ENCODE measurements at regions not wholly inside any gene's neighbourhood (a gene's known extent, or its start where the extent isn't known, plus 50 kb on each side); places are given as distances from the start of the nearest gene placed in this dataset.
"Not testable (repeated sequence)": the region's sequence is repeated elsewhere in the genome, so short reads cannot be mapped to it uniquely, and the experiment has no call there.

DNA sequence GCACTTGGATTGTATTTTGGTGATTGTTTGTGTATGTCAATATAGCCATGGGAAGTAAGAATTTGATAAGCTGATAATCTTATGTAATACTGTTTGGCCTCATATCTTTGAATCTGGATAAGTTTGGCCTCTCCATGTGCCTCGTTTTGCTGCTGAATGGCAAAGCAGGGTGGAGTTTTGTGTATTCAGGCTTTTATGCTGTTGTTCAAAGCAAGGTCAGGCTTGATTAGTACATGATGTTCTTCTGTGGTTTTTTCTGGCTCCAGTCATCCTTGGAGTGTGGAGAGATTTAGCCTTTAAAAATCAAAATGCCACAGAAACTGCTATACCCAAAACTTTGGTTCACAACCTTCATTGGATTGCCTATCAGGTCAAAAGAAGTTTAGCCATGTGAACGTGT lies 728.9 kb upstream of the GJE1 start:
- H3K9me3 ChIP-seq: peaks cover 6% of the 10 kb centered on the region; the same call in 1 of the 2 replicates
- H3K36me3 ChIP-seq: no peaks in the 10 kb centered on the region
- H3K4me3 ChIP-seq: no peak overlapping the region
- H3K27me3 ChIP-seq: no peaks in the 10 kb centered on the region
- no peak for DNase-seq

DNA sequence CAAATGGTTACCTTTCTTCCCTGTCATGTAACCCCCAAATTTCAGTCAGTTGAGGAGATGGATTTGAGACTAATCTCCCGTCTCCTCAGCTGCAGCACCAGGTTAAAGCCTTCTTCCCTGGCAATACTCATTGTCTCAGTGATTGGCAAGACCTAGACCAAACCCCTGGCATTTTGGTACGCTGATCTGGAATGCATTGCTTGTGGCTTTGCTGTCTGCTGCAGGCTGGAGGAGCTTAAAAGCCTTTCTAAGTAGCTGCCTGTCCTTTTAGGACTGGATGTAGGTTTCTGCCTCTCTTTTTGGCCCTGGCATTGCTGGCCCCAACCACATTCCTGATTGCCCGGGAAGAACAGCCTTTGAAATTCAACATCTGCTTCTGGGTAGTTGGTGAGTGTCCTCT lies 729.6 kb upstream of the GJE1 start:
- DNase-seq: no peak
- Histone ChIP-seq H3K36me3 (no peaks in the 10 kb centered on the region), H3K4me3 (no peak overlapping the region), H3K27me3 (no peaks in the 10 kb centered on the region), H3K9me3 (0 out of 2 replicates have a peak, but pooled peaks cover 3% of the 10 kb centered on the region)

DNA sequence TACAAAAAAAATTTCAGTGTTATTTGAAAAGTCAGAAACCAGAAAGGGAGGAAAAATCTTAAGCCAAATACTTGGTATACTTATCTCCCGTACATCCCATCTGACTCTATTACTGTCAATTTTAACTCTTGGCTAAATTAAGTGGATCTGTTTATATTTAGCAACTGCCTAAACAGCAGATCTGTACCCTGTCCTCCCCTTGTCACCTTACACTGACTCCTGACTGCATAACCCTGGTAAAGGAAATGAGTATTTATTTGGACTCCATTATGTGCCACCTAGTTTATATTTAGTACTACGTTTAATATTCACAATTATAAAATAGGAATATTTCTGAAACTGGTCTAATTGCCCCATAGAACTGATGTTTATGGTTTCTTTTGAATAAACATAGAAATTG lies 730.2 kb upstream of the GJE1 start:
- Histone ChIP-seq H3K27me3 (no peaks in the 10 kb centered on the region), H3K4me3 (no peak overlapping the region), H3K9me3 (0 out of 2 replicates have a peak, but pooled peaks cover 2% of the 10 kb centered on the region), H3K36me3 (no peaks in the 10 kb centered on the region)
- DNase-seq: no peak

DNA sequence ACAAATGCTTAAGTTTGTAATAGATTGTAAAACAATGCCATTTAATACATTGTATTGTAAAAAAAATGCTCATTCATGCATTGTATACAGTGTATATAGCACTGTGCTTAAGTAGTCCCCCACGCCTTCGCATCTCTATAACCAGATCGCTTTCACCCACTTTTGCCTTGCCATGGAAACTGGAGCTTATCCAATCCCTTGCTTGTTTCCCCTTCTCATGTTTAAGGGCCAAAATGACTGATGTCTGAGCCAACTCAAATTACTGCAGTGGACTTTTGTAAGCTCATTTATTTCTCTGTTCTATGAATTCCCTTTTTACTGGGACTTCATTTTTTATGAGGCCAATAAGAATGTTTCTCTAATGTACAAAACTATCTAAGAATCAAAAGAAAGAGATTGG lies 730.9 kb upstream of the GJE1 start:
- DNase-seq: no peak
- Histone ChIP-seq H3K4me3 (no peak overlapping the region), H3K27me3 (no peaks in the 10 kb centered on the region), H3K36me3 (no peaks in the 10 kb centered on the region), H3K9me3 (no peaks in the 10 kb centered on the region)

DNA sequence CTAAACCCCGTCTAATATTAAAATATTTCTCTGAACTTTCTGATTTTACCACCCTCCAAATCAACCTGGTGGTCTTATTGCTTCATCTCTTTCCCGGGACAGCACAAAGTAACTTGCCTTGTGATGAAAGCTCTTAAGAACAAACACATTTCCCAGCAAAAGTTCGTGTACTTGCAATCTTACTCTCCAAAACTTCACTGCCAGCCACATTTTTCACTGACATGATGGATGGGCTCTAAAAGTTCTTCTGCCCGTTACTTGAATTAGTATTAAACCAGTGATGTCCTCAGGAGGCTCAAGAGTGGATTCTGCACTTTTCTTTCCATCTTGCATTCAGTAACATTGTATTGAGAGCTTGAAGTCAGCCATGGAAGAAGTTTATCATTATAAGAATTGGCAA lies 731.6 kb upstream of the GJE1 start:
- no peak overlapping the region for H3K4me3 ChIP-seq
- no peaks in the 10 kb centered on the region for H3K9me3 ChIP-seq
- H3K27me3 ChIP-seq: no peaks in the 10 kb centered on the region
- no peaks in the 10 kb centered on the region for H3K36me3 ChIP-seq
- no peak for DNase-seq

DNA sequence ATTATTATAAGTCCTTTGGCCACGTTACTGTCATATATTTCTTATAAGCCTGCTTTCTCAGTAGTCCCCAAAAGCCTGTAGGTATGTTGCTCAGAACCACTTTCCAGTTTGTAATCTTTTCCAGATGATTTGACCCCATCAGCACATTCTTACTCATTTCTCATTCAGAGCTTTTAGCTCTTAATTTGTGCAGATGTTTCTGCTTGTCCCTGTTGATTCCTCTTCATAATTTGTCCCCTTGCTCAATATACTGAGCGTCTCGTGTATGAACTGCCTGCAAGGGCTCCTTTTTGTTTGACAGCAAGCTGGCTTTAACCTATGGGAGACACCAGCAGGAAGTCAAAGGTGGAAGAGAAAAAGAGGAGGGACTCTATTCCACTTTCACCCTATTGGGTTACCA lies 733.8 kb upstream of the GJE1 start:
- Histone ChIP-seq H3K4me3 (no peak overlapping the region), H3K9me3 (no peaks in the 10 kb centered on the region), H3K36me3 (no peaks in the 10 kb centered on the region), H3K27me3 (no peaks in the 10 kb centered on the region)
- no peak for DNase-seq

DNA sequence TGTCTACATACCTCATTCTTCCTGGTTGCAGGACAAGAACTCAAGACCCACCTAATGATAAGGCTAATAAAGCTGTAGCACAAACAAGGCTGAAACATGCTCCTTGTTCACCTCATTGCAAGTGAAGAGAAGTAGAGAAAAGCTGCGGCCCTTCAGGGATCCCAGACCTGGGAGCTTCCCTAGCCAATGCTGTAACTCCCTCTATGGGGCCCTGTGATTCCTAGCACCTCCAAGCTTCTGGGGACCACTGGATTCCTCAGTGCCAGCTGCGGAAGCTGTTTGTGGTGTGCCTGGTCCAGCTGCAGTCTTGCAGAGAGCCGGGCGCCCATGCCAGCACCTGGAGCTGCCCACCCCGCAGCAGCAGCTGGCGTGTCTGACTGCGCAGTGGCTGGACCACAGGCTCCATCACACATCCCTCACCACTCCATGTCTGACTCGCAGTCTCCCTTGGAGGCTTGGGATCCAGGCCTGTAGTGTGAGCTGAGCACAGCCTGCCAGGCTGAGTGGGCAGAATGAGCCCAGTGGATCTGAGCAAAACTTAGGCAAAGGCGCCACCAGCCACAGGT lies 737.2 kb upstream of the GJE1 start:
- Histone ChIP-seq H3K9me3 (no peaks in the 10 kb centered on the region), H3K36me3 (no peaks in the 10 kb centered on the region; the same call in 1 of the 2 replicates), H3K4me3 (no peak overlapping the region), H3K27me3 (no peaks in the 10 kb centered on the region)
- no peak for DNase-seq

DNA sequence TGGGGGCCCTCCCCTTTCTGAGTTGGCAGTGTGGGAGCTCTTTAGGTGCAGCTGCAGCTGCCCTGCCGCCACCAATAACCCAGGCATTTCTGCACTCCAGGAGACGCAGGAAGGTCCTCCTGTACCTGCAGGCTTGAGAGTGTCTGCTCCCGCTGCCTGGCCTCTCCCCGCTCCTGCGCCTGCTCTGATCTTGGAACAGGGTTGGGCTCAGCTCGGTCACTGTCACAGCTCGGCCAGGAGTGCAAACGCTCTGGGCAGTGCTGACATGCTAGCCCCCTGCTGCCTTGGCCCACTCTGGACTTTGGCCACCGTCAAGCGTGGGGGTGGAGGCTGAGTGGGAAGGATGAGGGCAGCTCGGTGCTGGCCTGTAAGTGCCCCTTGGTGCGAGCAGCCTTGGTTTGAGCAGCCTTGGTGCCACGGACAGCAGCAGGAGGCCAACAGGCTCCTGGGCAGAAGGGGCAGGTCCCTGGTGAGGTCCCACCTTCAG lies 738.1 kb upstream of the GJE1 start:
- no peak for DNase-seq
- no peak overlapping the region for H3K4me3 ChIP-seq
- no peaks in the 10 kb centered on the region for H3K27me3 ChIP-seq
- H3K9me3 ChIP-seq: no peaks in the 10 kb centered on the region
- H3K36me3 ChIP-seq: no peaks in the 10 kb centered on the region; the same call in 1 of the 2 replicates

DNA sequence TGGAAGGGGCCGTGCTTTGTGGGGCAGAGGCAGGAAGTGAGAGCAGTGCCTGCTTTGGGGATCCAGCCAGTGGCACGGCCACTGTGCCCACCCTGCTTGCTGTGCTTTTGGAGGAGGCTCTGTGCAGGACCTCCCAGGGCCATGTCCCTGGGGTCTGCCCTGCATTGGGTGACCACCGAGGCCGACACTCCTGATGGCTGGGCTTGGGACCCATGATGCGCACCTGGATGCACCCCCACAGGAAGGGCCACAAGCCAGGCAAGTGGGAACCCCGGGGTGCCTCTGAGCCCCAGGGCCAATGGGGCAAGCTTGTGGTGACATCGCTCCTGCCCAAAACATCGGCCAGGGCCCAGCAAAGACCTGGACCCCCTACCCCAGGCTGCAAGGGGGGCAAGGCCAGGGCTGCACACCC lies 738.6 kb upstream of the GJE1 start:
- no peak overlapping the region for H3K4me3 ChIP-seq
- DNase-seq: no peak
- H3K9me3 ChIP-seq: no peaks in the 10 kb centered on the region
- H3K27me3 ChIP-seq: no peaks in the 10 kb centered on the region
- H3K36me3 ChIP-seq: no peaks in the 10 kb centered on the region; the same call in 1 of the 2 replicates

DNA sequence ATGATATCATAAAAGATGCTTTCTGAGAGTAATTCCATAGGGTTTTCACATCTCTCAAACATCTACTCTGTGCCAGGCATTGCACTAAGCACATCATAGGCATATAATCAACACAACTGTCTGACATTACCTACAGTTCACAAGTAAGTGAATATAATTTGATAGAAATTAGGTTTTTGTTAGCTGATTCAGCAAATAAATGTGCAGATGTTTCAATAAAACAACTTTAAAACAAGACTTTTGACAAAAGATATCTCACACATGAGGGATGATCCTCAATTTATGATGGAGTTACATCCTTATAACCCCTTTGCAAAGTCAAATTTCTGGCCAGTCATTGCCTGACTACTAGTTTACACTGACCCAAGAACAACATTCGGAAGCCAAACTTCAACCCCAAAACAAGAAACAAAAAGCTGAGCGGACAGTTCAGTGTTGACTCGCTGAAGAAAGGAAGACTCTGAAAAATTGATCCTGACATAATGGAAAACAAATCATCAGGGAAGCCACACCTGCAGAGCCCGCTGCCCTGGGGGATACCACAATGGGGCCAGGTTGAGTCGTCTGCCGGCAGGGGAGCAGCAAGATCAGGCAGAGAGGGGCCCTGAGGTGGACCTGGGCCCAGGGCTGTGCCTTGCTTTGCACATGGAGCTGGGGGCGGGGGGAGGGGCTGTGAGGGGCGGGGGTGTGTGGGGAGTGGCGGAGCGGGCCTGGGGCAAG lies 739.2 kb upstream of the GJE1 start:
- Histone ChIP-seq H3K4me3 (no peak overlapping the region), H3K36me3 (no peaks in the 10 kb centered on the region; the same call in 1 of the 2 replicates), H3K27me3 (no peaks in the 10 kb centered on the region), H3K9me3 (no peaks in the 10 kb centered on the region)
- DNase-seq: no peak

DNA sequence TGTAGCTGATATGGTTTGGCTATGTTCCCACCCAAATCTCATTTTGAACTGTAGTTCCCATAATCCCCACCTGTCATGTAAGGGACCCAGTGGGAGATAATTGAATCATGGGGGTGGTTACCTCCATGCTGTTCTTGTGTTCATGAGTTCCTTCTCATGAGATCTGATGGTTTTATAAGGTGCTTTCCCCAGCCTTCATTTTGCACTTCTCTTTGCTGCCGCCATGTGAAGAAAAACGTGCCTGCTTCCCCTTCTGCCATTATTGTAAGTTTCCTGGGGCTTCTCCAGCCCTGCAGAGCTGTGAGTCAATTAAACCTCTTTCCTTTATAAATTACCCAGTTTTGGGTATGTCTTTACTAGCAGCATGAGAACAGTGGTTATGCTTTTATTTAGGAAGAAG lies 741.6 kb upstream of the GJE1 start:
- H3K27me3 ChIP-seq, H3K36me3 ChIP-seq, H3K9me3 ChIP-seq, DNase-seq, H3K4me3 ChIP-seq: not testable (repeated sequence)

DNA sequence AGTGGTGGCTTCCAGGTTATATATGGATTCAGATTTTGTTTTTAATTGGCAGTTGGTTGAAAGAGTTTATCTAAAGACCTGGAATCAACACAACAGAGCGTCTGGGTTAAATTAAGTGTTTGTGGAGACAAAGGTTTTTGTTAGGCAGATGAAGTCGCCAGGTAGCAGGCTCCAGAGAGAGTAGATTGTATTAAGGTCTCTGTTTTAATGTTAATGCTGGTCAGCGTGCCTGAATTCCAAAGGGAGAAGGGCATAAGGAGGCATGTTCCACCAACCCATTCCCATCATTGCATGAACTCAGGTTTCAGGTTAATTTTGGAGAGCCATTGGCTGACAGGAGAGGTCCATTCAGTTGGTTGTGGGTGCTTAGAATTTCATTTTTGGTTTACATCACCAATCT lies 744.1 kb upstream of the GJE1 start:
- Histone ChIP-seq H3K27me3 (no peaks in the 10 kb centered on the region), H3K9me3 (no peaks in the 10 kb centered on the region), H3K4me3 (no peak overlapping the region), H3K36me3 (no peaks in the 10 kb centered on the region; the same call in 1 of the 2 replicates)
- no peak for DNase-seq

DNA sequence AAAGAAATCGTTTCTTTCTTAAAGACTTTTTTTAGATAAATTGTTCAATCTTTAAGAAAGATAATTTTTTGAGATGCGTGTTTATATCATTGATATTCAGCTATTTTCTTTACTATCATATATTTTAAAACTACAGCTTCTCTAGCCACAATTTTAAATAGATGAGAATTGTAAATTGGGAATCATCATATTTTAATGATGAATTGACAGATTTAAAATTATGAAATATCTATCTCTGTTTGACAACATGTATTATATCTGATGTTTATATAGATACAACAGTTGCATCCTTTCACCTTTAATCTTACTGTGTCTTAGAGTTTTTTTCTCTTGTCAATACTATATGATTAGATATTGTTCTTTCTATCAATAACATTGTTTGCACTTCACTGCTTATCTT lies 762.3 kb upstream of the GJE1 start:
- H3K36me3 ChIP-seq: no peaks in the 10 kb centered on the region
- no peaks in the 10 kb centered on the region for H3K27me3 ChIP-seq
- peaks cover 7% of the 10 kb centered on the region; the same call in 1 of the 2 replicates for H3K9me3 ChIP-seq
- DNase-seq: no peak
- no peak overlapping the region for H3K4me3 ChIP-seq

DNA sequence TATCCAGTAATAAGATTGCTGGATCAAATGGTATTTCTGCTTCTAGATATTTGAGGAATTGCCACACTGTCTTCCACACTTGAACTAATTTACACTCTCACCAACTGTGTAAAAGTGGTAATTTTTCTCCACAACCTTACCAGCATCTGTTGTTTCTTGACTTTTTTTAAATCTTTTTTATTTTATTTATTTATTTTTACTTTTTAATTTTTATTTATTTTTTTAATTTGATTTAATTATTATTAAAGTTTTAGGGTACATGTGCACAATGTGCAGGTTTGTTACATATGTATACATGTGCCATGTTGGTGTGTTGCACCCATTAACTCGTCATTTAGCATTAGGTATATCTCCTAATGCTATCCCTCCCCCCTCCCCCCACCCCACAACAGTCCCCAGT lies 765.9 kb upstream of the GJE1 start:
- not testable (repeated sequence) for DNase-seq, H3K9me3 ChIP-seq, H3K4me3 ChIP-seq, H3K36me3 ChIP-seq, H3K27me3 ChIP-seq

DNA sequence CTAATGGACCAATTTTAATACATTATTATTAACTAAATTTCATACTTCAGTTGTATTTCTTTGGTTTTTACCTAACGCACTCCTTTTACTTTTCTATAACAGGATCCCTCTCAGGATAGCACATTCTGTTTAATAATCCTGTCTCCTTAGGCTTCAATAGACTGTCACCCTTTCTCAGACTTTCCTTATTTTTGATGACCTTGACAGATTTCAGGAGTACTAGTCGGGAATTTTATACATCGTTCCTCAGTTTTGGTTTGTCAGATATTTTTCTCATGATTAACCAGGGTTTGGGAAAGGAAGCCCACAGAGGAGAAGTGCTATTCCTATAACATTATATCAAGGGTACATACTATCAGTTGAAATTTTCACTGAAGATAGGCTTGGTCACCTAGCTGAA lies 768.0 kb upstream of the GJE1 start:
- DNase-seq: no peak
- Histone ChIP-seq H3K36me3 (no peaks in the 10 kb centered on the region), H3K9me3 (peaks cover 5% of the 10 kb centered on the region; the same call in 1 of the 2 replicates), H3K27me3 (no peaks in the 10 kb centered on the region), H3K4me3 (no peak overlapping the region)

DNA sequence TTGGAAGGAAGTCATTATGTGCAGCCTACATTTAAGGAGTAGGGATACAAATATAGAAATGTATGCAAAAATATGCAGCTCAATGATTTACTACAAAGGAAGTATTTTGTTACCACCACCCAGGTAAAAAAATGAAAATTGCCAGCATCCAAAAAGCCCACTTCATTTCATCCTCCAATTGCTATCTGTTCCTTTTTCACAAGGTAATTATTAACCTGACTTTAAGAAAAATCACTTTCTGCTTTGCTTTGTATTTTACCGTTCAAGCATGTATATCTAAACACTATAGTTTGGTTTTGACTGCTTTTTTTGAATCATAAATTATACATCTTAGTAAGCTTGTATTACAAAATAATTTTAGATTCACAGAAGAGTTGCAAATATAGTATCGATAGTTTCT lies 768.5 kb upstream of the GJE1 start:
- Histone ChIP-seq H3K9me3 (peaks cover 5% of the 10 kb centered on the region; the same call in 1 of the 2 replicates), H3K36me3 (no peaks in the 10 kb centered on the region), H3K27me3 (no peaks in the 10 kb centered on the region), H3K4me3 (no peak overlapping the region)
- no peak for DNase-seq

DNA sequence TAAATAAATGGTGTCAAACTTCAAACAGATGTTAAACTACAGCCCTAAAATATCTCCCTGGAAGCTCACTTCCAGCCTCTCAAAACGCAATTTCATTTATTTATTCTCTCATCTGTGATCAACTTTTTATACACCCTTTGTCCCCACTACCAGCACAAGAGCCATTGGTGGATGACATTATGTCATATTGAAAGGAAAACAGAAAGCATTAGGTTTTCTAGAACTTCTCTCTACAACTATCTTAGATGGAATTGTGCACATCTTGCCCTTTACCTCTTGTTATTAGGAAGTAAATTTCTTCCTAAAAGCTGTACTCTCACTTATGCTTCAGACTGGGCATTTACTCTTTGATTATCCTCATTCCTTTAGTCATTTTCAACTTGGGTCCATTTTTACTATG lies 771.2 kb upstream of the GJE1 start:
- H3K4me3 ChIP-seq: no peak overlapping the region
- no peaks in the 10 kb centered on the region for H3K27me3 ChIP-seq
- DNase-seq: no peak
- no peaks in the 10 kb centered on the region for H3K36me3 ChIP-seq
- no peaks in the 10 kb centered on the region for H3K9me3 ChIP-seq

DNA sequence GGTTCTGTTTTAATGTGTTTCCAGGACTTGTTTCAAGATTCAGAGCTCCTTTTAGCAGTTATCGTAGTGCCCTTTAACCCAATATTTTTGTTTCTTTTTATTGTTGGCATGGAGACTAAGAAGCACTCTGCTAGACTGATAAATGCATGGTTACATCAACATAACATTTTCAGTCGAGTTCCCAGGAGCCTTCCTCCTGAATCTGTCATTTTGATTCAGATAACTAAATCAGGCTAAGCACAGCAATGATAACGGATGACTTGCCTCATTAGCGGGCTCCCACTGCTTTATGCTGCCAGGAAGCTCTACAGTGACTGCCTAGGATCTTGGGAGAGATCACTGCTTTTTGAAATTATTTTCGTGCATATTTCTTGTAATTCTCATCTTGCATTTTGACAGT lies 772.8 kb upstream of the GJE1 start:
- Histone ChIP-seq H3K4me3 (no peak overlapping the region), H3K27me3 (no peaks in the 10 kb centered on the region), H3K36me3 (no peaks in the 10 kb centered on the region), H3K9me3 (no peaks in the 10 kb centered on the region)
- no peak for DNase-seq
